ENCODE measurements at regions not wholly inside any gene's neighbourhood (a gene's known extent, or its start where the extent isn't known, plus 50 kb on each side); places are given as distances from the start of the nearest gene placed in this dataset.

DNA sequence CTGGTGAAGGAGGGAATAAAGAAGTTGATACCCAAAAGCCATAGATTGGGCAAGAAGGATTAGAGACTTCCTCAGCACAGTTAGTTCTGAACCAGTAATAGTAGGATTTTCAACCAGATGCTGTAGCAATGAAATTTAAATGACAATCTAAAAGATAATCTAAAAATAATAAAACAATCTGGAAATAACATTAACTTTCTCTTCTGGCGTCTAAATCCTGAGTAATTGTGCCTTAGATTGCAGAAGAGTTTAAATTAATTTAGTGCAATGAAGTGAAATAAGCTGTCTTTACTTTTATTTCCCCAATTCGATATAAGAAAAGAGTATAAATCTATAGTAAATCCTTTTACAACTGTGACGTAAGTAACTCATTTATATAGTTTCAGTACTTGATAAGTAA is 186.8 kb upstream of the DOK6 start:
- no peaks in the 10 kb centered on the region for H3K79me2 ChIP-seq (ENCODE audit: control insufficient read depth, insufficient read depth, low read length, unreplicated experiment)
- H3K36me3 ChIP-seq (ENCODE audit: insufficient read depth, low read length) = no peaks in the 10 kb centered on the region
- H3K4me1 ChIP-seq (ENCODE audit: control insufficient read depth, insufficient read depth, low read length, unreplicated experiment) = no peaks in the 10 kb centered on the region
- no peak overlapping the region for H3K4me3 ChIP-seq (ENCODE audit: low read depth, low read length)
- H2AFZ ChIP-seq (ENCODE audit: low read length, unreplicated experiment) = no peak overlapping the region
- no peaks in the 10 kb centered on the region for H3K27me3 ChIP-seq (ENCODE audit: insufficient read depth, low read length)
- no peak overlapping the region for H3K27ac ChIP-seq (ENCODE audit: low read depth, low read length)

DNA sequence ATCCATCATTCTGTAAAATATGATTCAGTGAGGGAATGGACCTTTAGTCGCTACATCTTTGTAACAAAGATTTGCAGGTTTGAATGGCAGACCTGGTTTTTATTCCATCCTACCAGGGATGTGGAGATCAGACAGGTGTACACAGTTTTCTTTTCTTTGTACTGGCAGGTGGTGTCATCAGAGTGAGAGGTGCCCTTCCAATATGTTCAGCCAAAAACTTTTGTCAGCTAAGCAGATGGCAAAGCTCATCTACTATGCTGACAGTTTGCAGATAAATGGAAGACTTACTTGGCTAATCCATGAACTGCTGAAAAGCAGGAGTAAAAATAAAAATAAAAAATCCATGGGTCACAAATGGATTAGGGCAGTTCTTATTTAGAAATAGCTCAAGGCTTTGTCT is 185.5 kb upstream of the DOK6 start:
- no peaks in the 10 kb centered on the region for H3K36me3 ChIP-seq (ENCODE audit: insufficient read depth, low read length)
- no peak overlapping the region for H3K27ac ChIP-seq (ENCODE audit: low read depth, low read length)
- H2AFZ ChIP-seq (ENCODE audit: low read length, unreplicated experiment) = no peak overlapping the region
- H3K79me2 ChIP-seq (ENCODE audit: control insufficient read depth, insufficient read depth, low read length, unreplicated experiment) = no peaks in the 10 kb centered on the region
- H3K4me1 ChIP-seq (ENCODE audit: control insufficient read depth, insufficient read depth, low read length, unreplicated experiment) = no peaks in the 10 kb centered on the region
- H3K4me3 ChIP-seq (ENCODE audit: low read depth, low read length) = no peak overlapping the region
- H3K27me3 ChIP-seq (ENCODE audit: insufficient read depth, low read length) = no peaks in the 10 kb centered on the region

DNA sequence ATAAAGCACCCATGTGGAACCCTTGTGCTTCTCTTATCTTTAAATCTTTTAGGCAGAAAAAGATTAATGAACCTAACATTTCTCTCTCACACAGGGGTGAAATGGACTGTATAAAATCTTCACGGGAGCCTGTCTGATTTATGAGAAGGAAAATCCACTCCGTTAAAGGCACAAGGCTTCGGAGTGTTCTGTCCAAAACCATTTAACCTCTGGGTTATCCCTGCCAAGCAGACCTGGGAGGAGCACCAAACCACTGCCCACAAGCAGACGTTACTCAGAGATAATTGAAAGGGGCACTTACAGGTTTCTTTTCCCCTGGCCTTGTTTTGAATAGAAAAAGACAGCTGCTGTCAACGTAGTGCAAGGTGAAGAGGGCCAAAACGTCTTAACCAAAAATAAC is 184.4 kb upstream of the DOK6 start:
- Histone ChIP-seq H3K27ac (ENCODE audit: low read depth, low read length) (no peak overlapping the region), H2AFZ (ENCODE audit: low read length, unreplicated experiment) (no peak overlapping the region), H3K4me3 (ENCODE audit: low read depth, low read length) (no peak overlapping the region)

DNA sequence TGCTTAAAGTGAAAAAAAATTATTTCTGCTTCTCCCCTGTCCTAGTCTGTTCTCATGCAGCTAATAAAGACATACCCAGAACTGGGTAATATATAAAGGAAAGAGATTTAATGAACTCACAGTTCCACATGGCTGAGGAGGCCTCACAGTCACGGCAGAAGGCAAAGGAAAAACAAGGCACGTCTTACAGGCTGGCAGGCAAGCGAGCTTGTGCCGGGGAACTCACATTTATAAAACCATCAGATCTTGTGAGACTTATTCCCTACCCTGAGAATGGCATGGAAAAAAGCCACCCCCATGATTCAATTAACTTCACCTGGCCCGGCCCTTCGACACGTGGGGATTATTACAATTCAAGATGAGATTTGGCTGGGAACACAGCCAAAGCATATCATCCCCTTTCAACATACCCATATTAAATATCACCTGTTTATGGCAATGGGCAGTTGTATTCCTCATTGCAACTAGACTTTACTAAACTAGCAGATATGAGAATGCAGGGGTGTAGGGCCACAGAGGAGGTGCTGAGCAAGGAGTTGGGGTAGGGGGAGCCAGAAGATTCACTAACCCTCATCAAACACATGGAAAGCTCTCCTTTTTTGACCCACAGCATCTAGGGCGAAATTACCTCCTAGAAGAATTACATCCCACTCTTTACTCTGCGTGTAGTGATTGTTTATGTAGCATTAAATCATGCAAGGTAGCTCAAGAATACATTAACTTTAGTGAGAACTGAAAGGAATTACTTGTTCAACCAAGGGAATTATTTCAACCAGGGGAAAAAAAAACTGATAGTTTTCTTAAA is 183.3 kb upstream of the DOK6 start:
- Histone ChIP-seq H3K79me2 (ENCODE audit: control insufficient read depth, insufficient read depth, low read length, unreplicated experiment) (no peaks in the 10 kb centered on the region), H3K36me3 (ENCODE audit: insufficient read depth, low read length) (no peaks in the 10 kb centered on the region), H3K4me1 (ENCODE audit: control insufficient read depth, insufficient read depth, low read length, unreplicated experiment) (no peaks in the 10 kb centered on the region), H3K27me3 (ENCODE audit: insufficient read depth, low read length) (no peaks in the 10 kb centered on the region), H3K4me3 (ENCODE audit: low read depth, low read length) (no peak overlapping the region), H2AFZ (ENCODE audit: low read length, unreplicated experiment) (no peak overlapping the region), H3K27ac (ENCODE audit: low read depth, low read length) (no peak overlapping the region)

More for the DNA sequence above, 184.4 kb upstream of the DOK6 start:
- no peaks in the 10 kb centered on the region for H3K36me3 ChIP-seq (ENCODE audit: insufficient read depth, low read length)
- no peaks in the 10 kb centered on the region for H3K4me1 ChIP-seq (ENCODE audit: control insufficient read depth, insufficient read depth, low read length, unreplicated experiment)
- no peaks in the 10 kb centered on the region for H3K27me3 ChIP-seq (ENCODE audit: insufficient read depth, low read length)
- H3K79me2 ChIP-seq (ENCODE audit: control insufficient read depth, insufficient read depth, low read length, unreplicated experiment) = no peaks in the 10 kb centered on the region

DNA sequence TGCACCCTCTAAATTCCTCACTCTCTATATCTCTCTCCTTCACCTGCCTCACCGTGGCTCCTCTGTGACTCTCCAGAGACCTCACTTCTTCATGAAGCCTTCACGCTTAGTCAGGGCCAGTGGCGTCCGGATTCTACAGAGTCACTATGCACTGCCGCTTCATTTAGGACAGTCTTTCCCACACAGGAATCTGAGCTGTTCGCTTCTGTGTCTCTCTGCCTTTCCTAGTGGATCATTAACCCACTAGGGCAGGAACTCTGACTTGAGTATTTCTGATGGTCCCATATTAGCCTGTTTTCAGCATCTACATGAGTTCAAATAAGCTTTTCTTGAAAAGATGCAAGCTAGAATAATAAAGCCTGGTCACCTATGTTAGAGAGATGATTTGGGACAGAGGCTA is 180.2 kb upstream of the DOK6 start:
- H3K4me3 ChIP-seq (ENCODE audit: low read depth, low read length) = no peak overlapping the region
- H3K27me3 ChIP-seq (ENCODE audit: insufficient read depth, low read length) = no peaks in the 10 kb centered on the region
- H3K79me2 ChIP-seq (ENCODE audit: control insufficient read depth, insufficient read depth, low read length, unreplicated experiment) = no peaks in the 10 kb centered on the region
- no peak overlapping the region for H2AFZ ChIP-seq (ENCODE audit: low read length, unreplicated experiment)
- H3K27ac ChIP-seq (ENCODE audit: low read depth, low read length) = no peak overlapping the region
- H3K4me1 ChIP-seq (ENCODE audit: control insufficient read depth, insufficient read depth, low read length, unreplicated experiment) = no peaks in the 10 kb centered on the region
- H3K36me3 ChIP-seq (ENCODE audit: insufficient read depth, low read length) = no peaks in the 10 kb centered on the region

DNA sequence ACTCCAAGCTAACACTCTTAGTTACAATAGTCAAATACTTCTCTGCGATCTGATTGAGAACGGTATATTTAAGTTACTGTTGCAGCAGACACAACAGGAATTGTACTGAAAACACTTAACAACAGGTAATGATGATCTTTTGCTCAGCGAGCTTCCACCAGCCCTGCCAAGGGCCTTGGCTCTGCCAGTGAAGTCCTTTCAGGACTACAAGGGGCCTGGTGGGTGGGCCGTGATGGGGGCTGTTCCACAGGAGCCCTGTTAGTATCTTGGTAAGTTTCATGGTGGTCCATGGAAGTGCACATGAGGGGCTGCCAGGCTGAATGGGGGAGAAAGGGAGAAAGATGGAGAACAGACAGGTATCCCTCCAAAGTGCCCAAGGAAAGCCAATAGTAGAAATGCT is 178.6 kb upstream of the DOK6 start:
- H3K27me3 ChIP-seq (ENCODE audit: insufficient read depth, low read length) = no peaks in the 10 kb centered on the region
- H2AFZ ChIP-seq (ENCODE audit: low read length, unreplicated experiment) = no peak overlapping the region
- no peaks in the 10 kb centered on the region for H3K79me2 ChIP-seq (ENCODE audit: control insufficient read depth, insufficient read depth, low read length, unreplicated experiment)
- H3K36me3 ChIP-seq (ENCODE audit: insufficient read depth, low read length) = no peaks in the 10 kb centered on the region
- H3K4me3 ChIP-seq (ENCODE audit: low read depth, low read length) = no peak overlapping the region
- H3K27ac ChIP-seq (ENCODE audit: low read depth, low read length) = no peak overlapping the region
- no peaks in the 10 kb centered on the region for H3K4me1 ChIP-seq (ENCODE audit: control insufficient read depth, insufficient read depth, low read length, unreplicated experiment)

DNA sequence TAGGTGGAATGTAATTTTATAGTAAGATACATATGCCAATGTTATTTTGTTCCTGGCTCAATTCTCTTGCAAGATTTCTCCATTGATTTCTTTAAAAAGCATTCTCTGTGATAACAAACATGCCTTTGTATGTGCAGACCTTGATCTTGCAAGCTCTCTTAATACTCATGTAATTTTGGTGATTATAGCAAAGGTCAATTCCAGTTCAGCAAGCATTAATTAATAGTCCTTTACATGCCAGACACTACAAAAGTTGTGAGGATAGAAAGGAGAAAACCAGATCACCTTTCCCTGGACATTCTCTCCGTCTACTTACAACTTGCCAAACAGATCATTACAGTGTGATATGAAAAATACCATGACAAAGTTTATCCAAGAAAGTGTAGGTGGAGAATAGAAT is 173.7 kb upstream of the DOK6 start:
- Histone ChIP-seq H3K79me2 (ENCODE audit: control insufficient read depth, insufficient read depth, low read length, unreplicated experiment) (no peaks in the 10 kb centered on the region), H3K27ac (ENCODE audit: low read depth, low read length) (no peak overlapping the region), H3K4me1 (ENCODE audit: control insufficient read depth, insufficient read depth, low read length, unreplicated experiment) (no peaks in the 10 kb centered on the region), H3K36me3 (ENCODE audit: insufficient read depth, low read length) (no peaks in the 10 kb centered on the region), H2AFZ (ENCODE audit: low read length, unreplicated experiment) (no peak overlapping the region), H3K4me3 (ENCODE audit: low read depth, low read length) (no peak overlapping the region), H3K27me3 (ENCODE audit: insufficient read depth, low read length) (no peaks in the 10 kb centered on the region)

DNA sequence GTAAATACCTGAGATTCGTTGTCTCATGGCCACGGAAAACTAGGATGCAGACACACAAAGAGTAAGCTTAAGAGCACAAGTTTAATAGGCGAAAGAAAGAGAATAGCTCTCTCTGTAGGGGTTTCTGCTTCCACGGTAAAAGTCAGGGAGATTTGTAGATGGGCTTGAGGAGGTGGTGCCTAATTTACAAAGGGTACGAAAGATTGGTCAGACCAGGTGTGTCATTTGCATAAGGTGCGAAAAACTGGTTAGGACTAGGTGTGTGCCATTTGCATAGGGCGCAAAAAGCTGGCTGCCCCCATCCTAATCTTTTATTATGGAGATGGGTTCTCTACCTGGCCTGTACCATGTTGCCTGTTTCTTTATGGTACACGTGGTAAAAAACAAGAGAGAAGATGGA is 170.5 kb upstream of the DOK6 start:
- Histone ChIP-seq H2AFZ (ENCODE audit: low read length, unreplicated experiment) (no peak overlapping the region), H3K4me3 (ENCODE audit: low read depth, low read length) (no peak overlapping the region)

DNA sequence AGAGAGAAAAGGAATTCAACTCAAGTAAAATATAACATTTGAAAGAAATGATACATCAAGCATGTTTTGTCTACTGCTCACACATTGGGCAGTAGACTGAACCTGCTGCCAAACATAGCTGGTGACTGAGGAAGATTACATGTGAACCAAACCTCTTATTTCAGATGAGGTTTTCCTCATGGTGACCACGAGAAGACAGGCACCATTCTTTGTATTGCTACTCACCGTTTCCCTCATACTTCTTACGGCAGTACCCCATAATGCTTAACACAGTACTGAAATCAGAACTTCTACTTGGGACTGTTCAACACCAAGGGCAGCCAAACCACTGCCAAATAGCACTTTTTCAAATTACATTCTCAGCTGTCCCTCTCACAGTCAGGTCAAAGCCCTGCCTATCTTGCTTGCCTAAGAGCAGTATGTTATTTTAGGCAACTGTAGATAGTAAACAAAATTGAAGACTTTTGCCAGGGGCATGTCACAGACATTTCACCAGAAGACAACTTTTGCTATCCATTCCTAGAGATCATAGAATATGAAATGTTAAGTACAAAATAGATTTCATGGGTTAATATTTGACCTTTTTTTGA is 167.1 kb upstream of the DOK6 start:
- no peak overlapping the region for H3K4me3 ChIP-seq (ENCODE audit: low read depth, low read length)
- H3K79me2 ChIP-seq (ENCODE audit: control insufficient read depth, insufficient read depth, low read length, unreplicated experiment) = no peaks in the 10 kb centered on the region
- H2AFZ ChIP-seq (ENCODE audit: low read length, unreplicated experiment) = no peak overlapping the region
- H3K27me3 ChIP-seq (ENCODE audit: insufficient read depth, low read length) = no peaks in the 10 kb centered on the region
- no peaks in the 10 kb centered on the region for H3K36me3 ChIP-seq (ENCODE audit: insufficient read depth, low read length)
- no peaks in the 10 kb centered on the region for H3K4me1 ChIP-seq (ENCODE audit: control insufficient read depth, insufficient read depth, low read length, unreplicated experiment)
- H3K27ac ChIP-seq (ENCODE audit: low read depth, low read length) = no peak overlapping the region

More for the DNA sequence above, 170.5 kb upstream of the DOK6 start:
- H3K27ac ChIP-seq (ENCODE audit: low read depth, low read length) = no peak overlapping the region
- no peaks in the 10 kb centered on the region for H3K36me3 ChIP-seq (ENCODE audit: insufficient read depth, low read length)
- no peaks in the 10 kb centered on the region for H3K79me2 ChIP-seq (ENCODE audit: control insufficient read depth, insufficient read depth, low read length, unreplicated experiment)
- no peaks in the 10 kb centered on the region for H3K4me1 ChIP-seq (ENCODE audit: control insufficient read depth, insufficient read depth, low read length, unreplicated experiment)
- no peaks in the 10 kb centered on the region for H3K27me3 ChIP-seq (ENCODE audit: insufficient read depth, low read length)

DNA sequence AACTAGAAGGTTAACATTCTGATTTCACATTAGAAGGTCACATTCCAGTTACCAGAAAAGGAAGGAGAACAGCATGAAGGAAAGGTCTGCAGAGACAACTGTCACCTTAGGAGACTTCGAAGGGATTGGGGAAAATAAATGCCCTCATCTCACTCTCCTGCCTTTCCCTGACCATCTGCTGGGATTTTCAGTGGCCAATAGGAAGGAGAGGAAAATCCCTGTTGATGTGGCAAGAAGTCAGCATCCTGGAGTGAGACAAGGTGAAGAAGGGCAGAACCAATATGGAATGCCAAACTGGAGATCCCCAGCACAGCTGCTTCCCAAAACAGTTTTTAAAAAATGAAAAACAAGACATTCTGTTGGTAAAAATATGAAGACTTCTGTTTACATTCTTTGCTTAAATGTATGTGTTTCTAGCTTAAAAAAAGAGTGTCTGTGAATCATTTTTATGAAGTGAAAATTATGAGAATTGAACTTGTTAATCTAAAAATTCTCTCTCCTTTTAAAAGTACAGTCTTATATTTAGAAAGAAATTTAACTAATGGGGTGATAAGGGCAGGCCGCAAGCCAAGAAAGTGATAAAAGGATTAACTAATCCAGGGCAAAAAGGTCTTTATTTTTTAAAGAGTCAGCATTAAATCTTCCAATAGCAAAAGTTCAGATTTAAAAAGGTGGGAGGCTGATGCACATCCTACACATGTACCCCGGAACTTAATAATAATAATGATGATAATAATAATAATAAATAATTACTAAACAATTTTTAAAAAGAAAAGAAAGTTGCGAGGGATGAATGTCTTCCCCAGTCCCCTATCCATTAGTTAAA is 160.6 kb upstream of the DOK6 start:
- Histone ChIP-seq H3K27ac (ENCODE audit: low read depth, low read length) (no peak overlapping the region), H3K27me3 (ENCODE audit: insufficient read depth, low read length) (no peaks in the 10 kb centered on the region), H3K36me3 (ENCODE audit: insufficient read depth, low read length) (no peaks in the 10 kb centered on the region), H3K4me3 (ENCODE audit: low read depth, low read length) (no peak overlapping the region), H3K79me2 (ENCODE audit: control insufficient read depth, insufficient read depth, low read length, unreplicated experiment) (no peaks in the 10 kb centered on the region), H3K4me1 (ENCODE audit: control insufficient read depth, insufficient read depth, low read length, unreplicated experiment) (no peaks in the 10 kb centered on the region), H2AFZ (ENCODE audit: low read length, unreplicated experiment) (no peak overlapping the region)

Data from ACC112 (cell line).